ENCODE measurements at regions not wholly inside any gene's neighbourhood (a gene's known extent, or its start where the extent isn't known, plus 50 kb on each side); places are given as distances from the start of the nearest gene placed in this dataset.

DNA sequence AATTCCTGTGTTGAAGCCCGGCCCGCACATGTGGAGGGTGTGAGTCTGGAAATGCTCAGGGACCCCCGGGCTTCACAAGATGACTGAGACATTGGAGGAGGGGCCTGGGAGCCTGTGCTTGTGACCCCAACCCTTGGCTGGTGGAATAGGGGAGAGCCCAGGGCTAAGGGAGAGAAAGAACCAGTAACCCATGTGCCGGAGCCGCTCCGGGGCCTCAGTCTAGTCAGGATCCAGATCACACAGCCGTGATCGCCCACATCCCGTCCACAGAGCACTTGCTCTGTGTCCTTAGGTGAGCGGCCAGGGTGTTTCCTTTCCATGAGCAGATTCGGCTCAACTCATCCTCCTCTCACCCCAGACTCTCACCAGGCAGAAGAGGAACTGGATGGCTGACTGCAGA lies 152.3 kb upstream of the RPS6KA2 start:
- H3K36me3 ChIP-seq (replicated peaks; ENCODE audit: control insufficient read depth, insufficient read depth, low read length): no peaks in the 10 kb centered on the region
- no peak for DNase-seq
- no peak overlapping the region for H3K4me3 ChIP-seq (ENCODE audit: insufficient read depth, low read depth, low read length)
- H3K27me3 ChIP-seq (ENCODE audit: control insufficient read depth, insufficient read depth, low read length): no peaks in the 10 kb centered on the region

GRCh38 chr6:166778776-166779175 lies 151.7 kb upstream of the RPS6KA2 start:
- no peak overlapping the region for H3K4me3 ChIP-seq (ENCODE audit: insufficient read depth, low read depth, low read length)
- no peak for DNase-seq
- no peaks in the 10 kb centered on the region for H3K27me3 ChIP-seq (ENCODE audit: control insufficient read depth, insufficient read depth, low read length)
- H3K36me3 ChIP-seq (replicated peaks; ENCODE audit: control insufficient read depth, insufficient read depth, low read length): no peaks in the 10 kb centered on the region

DNA sequence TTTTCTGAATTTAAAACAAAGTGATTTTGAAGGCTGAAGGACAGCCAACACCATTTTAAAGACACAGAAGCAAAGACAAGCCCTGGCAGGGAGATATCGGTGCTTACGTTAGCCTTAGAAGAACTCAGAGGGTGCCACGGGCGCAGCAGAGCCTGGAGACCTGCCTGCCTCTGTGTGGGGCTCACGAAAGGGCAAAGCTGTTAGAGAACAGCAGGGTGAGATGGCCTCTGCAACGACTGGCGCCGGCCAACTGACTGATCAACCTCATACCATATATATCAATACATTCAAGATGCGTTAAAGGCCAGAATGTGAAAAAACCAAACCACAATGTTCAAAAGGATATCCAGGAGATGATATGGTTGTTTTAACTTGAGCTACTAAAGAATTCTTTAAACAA lies 151.0 kb upstream of the RPS6KA2 start:
- Histone ChIP-seq H3K36me3 (replicated peaks; ENCODE audit: control insufficient read depth, insufficient read depth, low read length) (no peaks in the 10 kb centered on the region), H3K4me3 (ENCODE audit: insufficient read depth, low read depth, low read length) (no peak overlapping the region), H3K27me3 (ENCODE audit: control insufficient read depth, insufficient read depth, low read length) (no peaks in the 10 kb centered on the region)
- DNase-seq: no peak

DNA sequence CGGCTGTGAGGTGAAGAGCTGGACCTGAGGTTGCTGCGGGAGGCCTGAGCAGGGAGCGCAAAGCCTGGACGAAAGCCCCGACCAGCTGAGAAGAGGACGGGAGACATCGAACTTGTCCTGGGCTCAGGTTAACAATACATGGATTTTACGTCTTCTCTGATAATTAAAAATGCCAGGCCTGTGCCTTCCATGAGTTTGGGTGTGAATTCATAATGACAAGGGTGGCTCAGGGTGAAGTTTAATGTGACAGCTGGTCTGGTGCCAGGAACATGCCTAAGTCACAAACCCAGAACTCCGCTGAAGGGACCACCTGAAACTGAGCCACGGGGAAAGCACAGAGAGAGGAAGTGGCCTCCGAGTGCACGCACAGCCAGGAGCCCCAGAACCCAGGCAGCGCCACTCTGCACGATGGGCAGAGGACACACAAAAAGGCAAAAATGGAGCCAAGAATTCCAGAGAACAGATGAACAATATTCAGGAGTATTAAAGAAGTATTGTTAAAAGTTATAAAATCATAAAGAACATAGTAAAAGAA lies 150.1 kb upstream of the RPS6KA2 start:
- H3K36me3 ChIP-seq (replicated peaks; ENCODE audit: control insufficient read depth, insufficient read depth, low read length): no peaks in the 10 kb centered on the region
- no peaks in the 10 kb centered on the region for H3K27me3 ChIP-seq (ENCODE audit: control insufficient read depth, insufficient read depth, low read length)
- DNase-seq: no peak
- H3K4me3 ChIP-seq (ENCODE audit: insufficient read depth, low read depth, low read length): no peak overlapping the region

- H3K4me3 ChIP-seq (ENCODE audit: insufficient read depth, low read depth, low read length): no peak overlapping the region
- H3K27me3 ChIP-seq (ENCODE audit: control insufficient read depth, insufficient read depth, low read length): no peaks in the 10 kb centered on the region
- no peaks in the 10 kb centered on the region for H3K36me3 ChIP-seq (replicated peaks; ENCODE audit: control insufficient read depth, insufficient read depth, low read length)
- no peak for DNase-seq
Observed at GRCh38 chr6:166776571-166776970, 149.5 kb upstream of the RPS6KA2 start.

GRCh38 chr6:166775923-166776220 lies 148.8 kb upstream of the RPS6KA2 start:
- Histone ChIP-seq H3K27me3 (ENCODE audit: control insufficient read depth, insufficient read depth, low read length) (no peaks in the 10 kb centered on the region), H3K36me3 (replicated peaks; ENCODE audit: control insufficient read depth, insufficient read depth, low read length) (no peaks in the 10 kb centered on the region), H3K4me3 (ENCODE audit: insufficient read depth, low read depth, low read length) (no peak overlapping the region)
- no peak for DNase-seq

GRCh38 chr6:166775180-166775922 lies 148.3 kb upstream of the RPS6KA2 start:
- DNase-seq: peak; percentile 81
- H3K4me3 ChIP-seq (ENCODE audit: insufficient read depth, low read depth, low read length): no peak overlapping the region

GRCh38 chr6:166774770-166775169 lies 147.7 kb upstream of the RPS6KA2 start:
- Histone ChIP-seq H3K4me3 (ENCODE audit: insufficient read depth, low read depth, low read length) (no peak overlapping the region), H3K36me3 (replicated peaks; ENCODE audit: control insufficient read depth, insufficient read depth, low read length) (no peaks in the 10 kb centered on the region), H3K27me3 (ENCODE audit: control insufficient read depth, insufficient read depth, low read length) (no peaks in the 10 kb centered on the region)
- no peak for DNase-seq

More at GRCh38 chr6:166775180-166775922, 148.3 kb upstream of the RPS6KA2 start:
- H3K27me3 ChIP-seq (ENCODE audit: control insufficient read depth, insufficient read depth, low read length): no peaks in the 10 kb centered on the region
- no peaks in the 10 kb centered on the region for H3K36me3 ChIP-seq (replicated peaks; ENCODE audit: control insufficient read depth, insufficient read depth, low read length)

DNA sequence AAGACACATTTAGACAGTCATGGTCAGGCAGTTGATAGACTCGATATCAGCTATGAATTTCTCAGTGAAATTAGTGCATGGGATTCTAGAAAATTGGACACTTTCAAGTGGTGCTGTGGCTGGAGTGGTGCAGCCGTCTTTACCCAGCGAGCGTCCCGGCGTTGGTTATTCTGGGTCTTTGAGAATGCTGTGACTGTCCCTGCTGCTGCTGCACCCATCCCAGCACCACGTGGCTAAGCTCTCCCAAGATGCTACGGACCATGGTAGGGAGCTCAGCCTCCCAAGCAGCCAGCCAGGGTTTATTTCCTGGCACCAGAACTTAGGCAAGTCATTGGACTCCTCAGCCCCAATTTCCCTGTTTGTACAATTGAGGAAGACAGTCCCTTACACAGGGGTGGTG lies 147.2 kb upstream of the RPS6KA2 start:
- Histone ChIP-seq H3K4me3 (ENCODE audit: insufficient read depth, low read depth, low read length) (no peak overlapping the region), H3K27me3 (ENCODE audit: control insufficient read depth, insufficient read depth, low read length) (no peaks in the 10 kb centered on the region), H3K36me3 (replicated peaks; ENCODE audit: control insufficient read depth, insufficient read depth, low read length) (no peaks in the 10 kb centered on the region)
- no peak for DNase-seq

DNA sequence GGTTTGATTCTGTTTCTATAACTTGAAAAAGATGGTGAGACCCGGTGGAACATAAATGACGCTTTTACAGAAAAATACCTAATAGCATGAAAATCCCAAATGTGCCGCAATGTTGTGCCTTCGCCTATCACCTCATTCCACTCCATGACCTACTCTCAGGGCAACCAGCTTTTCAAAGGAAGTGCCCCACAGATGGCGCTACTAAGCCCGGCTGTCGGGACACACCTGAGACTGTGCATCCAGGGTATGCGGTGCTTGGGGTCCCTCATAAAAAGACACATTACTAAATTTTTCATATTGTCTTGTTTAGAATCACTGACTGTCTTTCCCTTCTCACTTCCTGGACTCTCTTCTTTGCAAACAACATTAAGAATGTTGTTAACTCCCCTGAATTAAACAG lies 145.5 kb upstream of the RPS6KA2 start:
- H3K36me3 ChIP-seq (replicated peaks; ENCODE audit: control insufficient read depth, insufficient read depth, low read length): no peaks in the 10 kb centered on the region
- no peak overlapping the region for H3K4me3 ChIP-seq (ENCODE audit: insufficient read depth, low read depth, low read length)
- H3K27me3 ChIP-seq (ENCODE audit: control insufficient read depth, insufficient read depth, low read length): no peaks in the 10 kb centered on the region
- DNase-seq: peak; percentile 77

GRCh38 chr6:166771701-166772100 lies 144.7 kb upstream of the RPS6KA2 start:
- no peak for DNase-seq
- H3K27me3 ChIP-seq (ENCODE audit: control insufficient read depth, insufficient read depth, low read length): no peaks in the 10 kb centered on the region
- H3K4me3 ChIP-seq (ENCODE audit: insufficient read depth, low read depth, low read length): no peak overlapping the region
- H3K36me3 ChIP-seq (replicated peaks; ENCODE audit: control insufficient read depth, insufficient read depth, low read length): no peaks in the 10 kb centered on the region

DNA sequence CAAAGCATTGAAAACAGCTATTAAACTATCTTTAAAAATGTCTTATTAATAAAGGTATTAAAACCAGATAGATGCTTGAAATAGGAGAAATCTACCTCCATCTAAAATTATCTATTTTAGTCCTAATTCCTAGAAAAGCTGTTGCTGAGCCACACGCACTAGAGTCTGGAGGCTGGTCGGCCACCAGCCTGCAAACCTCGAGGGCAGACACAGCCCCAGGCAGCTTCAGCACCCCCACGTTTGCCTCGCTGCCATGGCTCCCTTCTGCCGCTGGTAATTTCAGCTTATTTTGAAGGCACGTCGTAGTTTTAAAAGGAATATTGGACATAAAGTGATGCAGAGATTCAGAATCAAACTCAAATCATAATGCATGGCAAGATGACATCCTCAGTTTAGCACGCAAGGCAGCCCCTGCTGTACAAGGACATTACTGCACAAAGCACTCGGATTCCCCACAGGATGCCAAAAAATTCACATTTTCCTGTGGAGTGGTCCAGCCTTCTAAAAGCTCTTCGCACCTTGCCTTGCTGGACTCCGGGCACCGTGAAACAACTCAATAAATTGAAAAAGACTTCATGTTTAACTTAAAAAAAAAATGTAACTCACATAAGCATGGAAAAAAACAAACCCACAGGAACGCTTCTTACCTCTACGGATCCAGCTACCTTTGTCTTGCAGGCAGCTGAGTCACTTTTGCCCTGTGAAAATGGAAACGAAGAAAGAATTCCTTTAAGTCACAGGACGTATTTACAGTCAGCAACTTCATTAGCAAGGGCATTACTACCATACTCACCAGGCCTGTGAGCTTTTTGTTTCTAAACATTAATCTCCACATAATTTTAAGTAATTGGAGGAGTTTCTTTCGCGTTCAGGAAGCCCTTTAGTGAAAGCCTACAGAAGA lies 143.4 kb upstream of the RPS6KA2 start:
- peak; percentile 66 for DNase-seq
- H3K36me3 ChIP-seq (replicated peaks; ENCODE audit: control insufficient read depth, insufficient read depth, low read length): no peaks in the 10 kb centered on the region
- H3K4me3 ChIP-seq (ENCODE audit: insufficient read depth, low read depth, low read length): no peak overlapping the region
- H3K27me3 ChIP-seq (ENCODE audit: control insufficient read depth, insufficient read depth, low read length): no peaks in the 10 kb centered on the region

DNA sequence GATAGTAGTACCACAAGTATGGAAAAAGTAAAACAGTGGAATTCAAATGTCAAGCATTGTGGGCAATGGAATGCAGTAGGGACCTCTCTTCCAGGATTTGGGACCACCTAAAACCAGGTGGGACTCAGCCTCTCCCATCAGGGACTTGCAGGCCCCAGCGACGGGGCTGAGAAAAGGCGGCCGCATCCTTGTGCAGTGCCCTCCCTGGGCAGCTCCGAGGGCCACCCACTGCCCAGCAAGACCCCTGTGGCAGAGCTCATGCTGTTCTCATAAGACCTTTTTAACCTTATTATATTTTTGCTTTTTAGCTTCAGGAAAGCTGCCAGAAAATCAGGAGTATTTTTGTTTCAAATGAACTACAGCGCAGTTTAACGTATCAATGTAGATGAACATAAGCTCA lies 142.6 kb upstream of the RPS6KA2 start:
- Histone ChIP-seq H3K4me3 (ENCODE audit: insufficient read depth, low read depth, low read length) (no peak overlapping the region), H3K27me3 (ENCODE audit: control insufficient read depth, insufficient read depth, low read length) (no peaks in the 10 kb centered on the region), H3K36me3 (replicated peaks; ENCODE audit: control insufficient read depth, insufficient read depth, low read length) (no peaks in the 10 kb centered on the region)
- no peak for DNase-seq

DNA sequence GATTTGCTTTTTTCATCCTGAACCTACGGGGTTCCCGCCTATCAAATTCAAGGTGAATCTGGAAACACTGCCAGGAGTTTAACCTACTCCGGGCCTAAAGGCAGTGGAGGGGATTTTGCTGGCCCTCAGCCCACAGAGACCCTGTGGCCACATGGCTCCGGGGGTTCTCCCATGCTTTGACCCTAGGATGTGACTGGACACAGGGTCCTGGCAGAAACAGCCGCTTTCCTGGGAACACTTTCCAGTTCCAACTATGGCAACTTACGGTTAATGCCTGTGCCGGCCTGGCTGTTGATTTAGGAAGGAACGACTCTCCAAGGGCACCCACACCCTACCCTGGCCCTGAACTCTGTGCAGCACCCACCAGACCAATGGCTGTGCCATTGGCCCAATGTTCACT lies 141.7 kb upstream of the RPS6KA2 start:
- no peak overlapping the region for H3K4me3 ChIP-seq (ENCODE audit: insufficient read depth, low read depth, low read length)
- no peak for DNase-seq
- H3K27me3 ChIP-seq (ENCODE audit: control insufficient read depth, insufficient read depth, low read length): no peaks in the 10 kb centered on the region
- H3K36me3 ChIP-seq (replicated peaks; ENCODE audit: control insufficient read depth, insufficient read depth, low read length): no peaks in the 10 kb centered on the region

DNA sequence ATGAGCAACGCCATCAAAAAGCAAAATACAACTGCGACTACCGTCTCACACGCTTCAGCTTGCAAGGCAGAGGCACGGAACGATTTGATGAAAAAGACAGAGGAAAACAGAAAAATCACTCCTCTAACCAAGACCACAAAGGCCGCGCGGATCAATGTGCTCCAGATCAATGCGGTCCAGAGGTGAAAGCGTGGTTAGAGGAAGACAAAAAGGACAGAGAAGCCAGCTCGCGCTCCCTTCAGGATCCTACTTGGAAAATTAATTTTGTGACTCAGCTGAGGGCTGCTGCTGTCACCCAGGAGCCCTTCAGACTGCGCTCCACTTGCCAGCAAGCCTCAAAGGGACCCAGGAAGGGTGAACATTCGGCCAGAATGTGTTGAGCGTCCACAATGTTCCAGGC lies 140.2 kb upstream of the RPS6KA2 start:
- no peaks in the 10 kb centered on the region for H3K36me3 ChIP-seq (replicated peaks; ENCODE audit: control insufficient read depth, insufficient read depth, low read length)
- H3K27me3 ChIP-seq (ENCODE audit: control insufficient read depth, insufficient read depth, low read length): no peaks in the 10 kb centered on the region
- H3K4me3 ChIP-seq (ENCODE audit: insufficient read depth, low read depth, low read length): no peak overlapping the region
- no peak for DNase-seq
